ENCODE measurements at regions not wholly inside any gene's neighbourhood (a gene's known extent, or its start where the extent isn't known, plus 50 kb on each side); places are given as distances from the start of the nearest gene placed in this dataset.

DNA sequence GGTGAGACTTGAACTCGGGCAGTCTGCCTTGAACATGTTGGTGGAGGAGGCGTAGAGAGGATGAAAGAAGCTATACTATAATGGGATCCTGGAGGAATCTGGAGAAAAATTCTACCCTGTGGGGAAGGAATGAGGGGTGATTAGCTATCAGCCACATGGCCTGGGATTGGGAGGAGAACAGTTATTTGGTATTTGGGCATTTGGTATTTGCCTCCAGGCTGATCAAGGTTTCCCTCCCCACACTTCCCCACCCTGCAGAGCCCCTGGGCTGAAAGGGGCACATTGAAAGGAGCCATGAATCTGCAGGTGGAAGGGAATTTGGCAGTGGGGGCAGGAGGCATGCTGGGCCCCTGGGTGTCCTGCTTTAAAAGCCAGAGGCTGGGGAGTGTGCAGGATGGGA lies 235.3 kb downstream of the INHBA start:
- no peak overlapping the region for H3K27ac Mint-ChIP-seq
- no peaks in the 10 kb centered on the region for H3K27me3 Mint-ChIP-seq (ENCODE audit: insufficient read depth)
- H3K9me3 Mint-ChIP-seq = no peaks in the 10 kb centered on the region
- H3K4me3 ChIP-seq (ENCODE audit: low read length) = no peak overlapping the region
- no peaks in the 10 kb centered on the region for H3K36me3 Mint-ChIP-seq (ENCODE audit: low read depth)
- H3K27me3 ChIP-seq (ENCODE audit: control insufficient read depth, insufficient read depth, low read length, poor library complexity, severe bottlenecking) = no peaks in the 10 kb centered on the region
- 69 to 93% methylated on average over 2 of the region's 2 CpGs for WGBS, 2 experiments (ENCODE audit: insufficient coverage in 1 of 2, insufficient read length in 1 of 2)
- no peak overlapping the region for H3K9ac ChIP-seq (ENCODE audit: extremely low read depth, low read length, poor library complexity, severe bottlenecking)
- TF ChIP-seq, protein P1, sequence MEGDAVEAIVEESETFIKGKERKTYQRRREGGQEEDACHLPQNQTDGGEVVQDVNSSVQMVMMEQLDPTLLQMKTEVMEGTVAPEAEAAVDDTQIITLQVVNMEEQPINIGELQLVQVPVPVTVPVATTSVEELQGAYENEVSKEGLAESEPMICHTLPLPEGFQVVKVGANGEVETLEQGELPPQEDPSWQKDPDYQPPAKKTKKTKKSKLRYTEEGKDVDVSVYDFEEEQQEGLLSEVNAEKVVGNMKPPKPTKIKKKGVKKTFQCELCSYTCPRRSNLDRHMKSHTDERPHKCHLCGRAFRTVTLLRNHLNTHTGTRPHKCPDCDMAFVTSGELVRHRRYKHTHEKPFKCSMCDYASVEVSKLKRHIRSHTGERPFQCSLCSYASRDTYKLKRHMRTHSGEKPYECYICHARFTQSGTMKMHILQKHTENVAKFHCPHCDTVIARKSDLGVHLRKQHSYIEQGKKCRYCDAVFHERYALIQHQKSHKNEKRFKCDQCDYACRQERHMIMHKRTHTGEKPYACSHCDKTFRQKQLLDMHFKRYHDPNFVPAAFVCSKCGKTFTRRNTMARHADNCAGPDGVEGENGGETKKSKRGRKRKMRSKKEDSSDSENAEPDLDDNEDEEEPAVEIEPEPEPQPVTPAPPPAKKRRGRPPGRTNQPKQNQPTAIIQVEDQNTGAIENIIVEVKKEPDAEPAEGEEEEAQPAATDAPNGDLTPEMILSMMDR (conservative IDR thresholded peaks at IDR 0.05) = no peak
- H3K27ac ChIP-seq (ENCODE audit: low read depth, low read length) = no peak overlapping the region
- DNase-seq = no peak
- H3K36me3 ChIP-seq (ENCODE audit: control insufficient read depth, insufficient read depth, low read length) = no peaks in the 10 kb centered on the region
- no peaks in the 10 kb centered on the region for H3K9me3 ChIP-seq (ENCODE audit: control insufficient read depth, low read length)
- no peak overlapping the region for H3K4me3 Mint-ChIP-seq
- no peaks in the 10 kb centered on the region for H3K4me1 Mint-ChIP-seq
- no peaks in the 10 kb centered on the region for H3K4me1 ChIP-seq (ENCODE audit: control insufficient read depth, insufficient read depth, low read length)

- Histone ChIP-seq H3K27ac (ENCODE audit: low read depth, low read length) (no peak overlapping the region), H3K4me3 (ENCODE audit: low read length) (no peak overlapping the region), H3K27me3 (ENCODE audit: control insufficient read depth, insufficient read depth, low read length, poor library complexity, severe bottlenecking) (no peaks in the 10 kb centered on the region), H3K9ac (ENCODE audit: extremely low read depth, low read length, poor library complexity, severe bottlenecking) (no peak overlapping the region), H3K36me3 (ENCODE audit: control insufficient read depth, insufficient read depth, low read length) (no peaks in the 10 kb centered on the region), H3K9me3 (ENCODE audit: control insufficient read depth, low read length) (no peaks in the 10 kb centered on the region), H3K4me1 (ENCODE audit: control insufficient read depth, insufficient read depth, low read length) (no peaks in the 10 kb centered on the region)
- Mint-ChIP-seq H3K9me3 (no peaks in the 10 kb centered on the region), H3K4me1 (no peaks in the 10 kb centered on the region), H3K36me3 (ENCODE audit: low read depth) (no peaks in the 10 kb centered on the region), H3K27ac (no peak overlapping the region), H3K4me3 (no peak overlapping the region), H3K27me3 (ENCODE audit: insufficient read depth) (no peaks in the 10 kb centered on the region)
- WGBS, 2 experiments (ENCODE audit: insufficient coverage in 1 of 2, insufficient read length in 1 of 2) = 90 to 98% methylated on average over 2 to 6 of the region's 6 CpGs
- DNase-seq = no peak
- TF ChIP-seq, protein P1 (conservative IDR thresholded peaks at IDR 0.05) = no peak
Measured at GRCh38 chr7:41466760-41467384, 236.0 kb downstream of the INHBA start.

DNA sequence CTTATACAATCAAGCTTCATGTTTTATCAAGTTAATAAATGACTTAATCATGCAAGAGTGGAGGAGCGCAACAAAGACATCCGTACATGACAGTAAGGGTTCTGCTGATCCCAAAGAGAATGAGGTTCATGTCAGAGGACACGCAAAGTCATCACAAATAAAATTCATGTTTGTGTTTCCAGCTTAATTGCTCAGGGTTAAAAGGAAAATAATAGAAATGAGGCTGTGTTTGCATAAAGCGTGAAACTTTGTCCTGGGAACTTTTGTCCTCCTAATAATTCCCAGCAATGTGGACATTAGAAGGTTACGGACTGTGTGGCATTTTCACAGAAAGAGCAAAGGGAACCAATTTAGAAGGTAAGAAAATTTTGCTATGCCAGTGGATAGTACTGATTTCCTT lies 237.3 kb downstream of the INHBA start:
- Mint-ChIP-seq H3K27me3 (ENCODE audit: insufficient read depth) (no peaks in the 10 kb centered on the region), H3K36me3 (ENCODE audit: low read depth) (no peaks in the 10 kb centered on the region), H3K4me1 (no peaks in the 10 kb centered on the region), H3K4me3 (no peak overlapping the region), H3K9me3 (no peaks in the 10 kb centered on the region), H3K27ac (no peak overlapping the region)
- no peaks in the 10 kb centered on the region for H3K9me3 ChIP-seq (ENCODE audit: control insufficient read depth, low read length)
- H3K4me3 ChIP-seq (ENCODE audit: low read length) = no peak overlapping the region
- H3K9ac ChIP-seq (ENCODE audit: extremely low read depth, low read length, poor library complexity, severe bottlenecking) = no peak overlapping the region
- no peak for DNase-seq
- H3K36me3 ChIP-seq (ENCODE audit: control insufficient read depth, insufficient read depth, low read length) = no peaks in the 10 kb centered on the region
- WGBS, 2 experiments (ENCODE audit: insufficient coverage in 1 of 2, insufficient read length in 1 of 2) = 94 to 96% methylated on average over 5 of the region's 5 CpGs
- TF ChIP-seq, protein P1 (conservative IDR thresholded peaks at IDR 0.05) = no peak
- no peaks in the 10 kb centered on the region for H3K4me1 ChIP-seq (ENCODE audit: control insufficient read depth, insufficient read depth, low read length)
- H3K27ac ChIP-seq (ENCODE audit: low read depth, low read length) = no peak overlapping the region
- H3K27me3 ChIP-seq (ENCODE audit: control insufficient read depth, insufficient read depth, low read length, poor library complexity, severe bottlenecking) = no peaks in the 10 kb centered on the region
